Omental fat pad (tissue), 3 donors: ENCODE measurements at regions not wholly inside any gene's neighbourhood (a gene's known extent, or its start where the extent isn't known, plus 50 kb on each side); places are given as distances from the start of the nearest gene placed in this dataset.

Experiments used
- ATAC-seq: fragments of 150-250 bp; one replicate; pipeline ENCODE4 v1.9.1; 2016; ENCODE audit warnings: mild to moderate bottlenecking, moderate library complexity; ENCODE audit not compliant: low FRiP score
- DNase-seq: peaks from one replicate; pipeline ENCODE4 v3.0.0-alpha.2; 2019; ENCODE audit warnings: low spot score
- TF ChIP-seq, protein P1 (sequence below), 3 donors: fragments of 450-650 bp; IDR thresholded peaks; one replicate each; pipeline ENCODE4 v1.5.1; 2016 to 2017; ENCODE audit warnings: antibody characterized with exemption in 3 of 3, mild to moderate bottlenecking in 3 of 3, moderate library complexity in 2 of 3

DNA sequence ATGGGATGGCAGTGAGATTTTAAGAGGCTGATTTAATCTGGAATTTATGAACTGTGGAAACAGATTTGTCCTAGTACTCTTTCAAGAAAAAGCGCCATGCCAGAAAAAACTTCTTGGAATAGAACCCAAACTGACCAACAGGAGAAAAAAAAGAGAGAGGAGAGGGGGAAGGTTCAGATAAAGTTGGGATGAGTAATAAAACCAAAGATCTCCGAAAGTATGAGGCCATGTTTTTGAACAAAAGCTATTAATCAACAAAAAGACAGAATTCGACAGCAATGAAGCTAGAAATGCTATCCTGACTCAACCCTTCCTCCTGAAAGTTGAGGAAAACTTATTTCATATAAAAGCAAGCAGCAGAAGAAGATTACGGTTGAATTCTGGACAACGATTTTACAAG is 135.5 kb downstream of the CEMIP2 start:
- DNase-seq, result no peak
- TF ChIP-seq, protein P1, sequence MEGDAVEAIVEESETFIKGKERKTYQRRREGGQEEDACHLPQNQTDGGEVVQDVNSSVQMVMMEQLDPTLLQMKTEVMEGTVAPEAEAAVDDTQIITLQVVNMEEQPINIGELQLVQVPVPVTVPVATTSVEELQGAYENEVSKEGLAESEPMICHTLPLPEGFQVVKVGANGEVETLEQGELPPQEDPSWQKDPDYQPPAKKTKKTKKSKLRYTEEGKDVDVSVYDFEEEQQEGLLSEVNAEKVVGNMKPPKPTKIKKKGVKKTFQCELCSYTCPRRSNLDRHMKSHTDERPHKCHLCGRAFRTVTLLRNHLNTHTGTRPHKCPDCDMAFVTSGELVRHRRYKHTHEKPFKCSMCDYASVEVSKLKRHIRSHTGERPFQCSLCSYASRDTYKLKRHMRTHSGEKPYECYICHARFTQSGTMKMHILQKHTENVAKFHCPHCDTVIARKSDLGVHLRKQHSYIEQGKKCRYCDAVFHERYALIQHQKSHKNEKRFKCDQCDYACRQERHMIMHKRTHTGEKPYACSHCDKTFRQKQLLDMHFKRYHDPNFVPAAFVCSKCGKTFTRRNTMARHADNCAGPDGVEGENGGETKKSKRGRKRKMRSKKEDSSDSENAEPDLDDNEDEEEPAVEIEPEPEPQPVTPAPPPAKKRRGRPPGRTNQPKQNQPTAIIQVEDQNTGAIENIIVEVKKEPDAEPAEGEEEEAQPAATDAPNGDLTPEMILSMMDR (IDR thresholded peaks at IDR 0.05), result no peak
- no peak for ATAC-seq

DNA sequence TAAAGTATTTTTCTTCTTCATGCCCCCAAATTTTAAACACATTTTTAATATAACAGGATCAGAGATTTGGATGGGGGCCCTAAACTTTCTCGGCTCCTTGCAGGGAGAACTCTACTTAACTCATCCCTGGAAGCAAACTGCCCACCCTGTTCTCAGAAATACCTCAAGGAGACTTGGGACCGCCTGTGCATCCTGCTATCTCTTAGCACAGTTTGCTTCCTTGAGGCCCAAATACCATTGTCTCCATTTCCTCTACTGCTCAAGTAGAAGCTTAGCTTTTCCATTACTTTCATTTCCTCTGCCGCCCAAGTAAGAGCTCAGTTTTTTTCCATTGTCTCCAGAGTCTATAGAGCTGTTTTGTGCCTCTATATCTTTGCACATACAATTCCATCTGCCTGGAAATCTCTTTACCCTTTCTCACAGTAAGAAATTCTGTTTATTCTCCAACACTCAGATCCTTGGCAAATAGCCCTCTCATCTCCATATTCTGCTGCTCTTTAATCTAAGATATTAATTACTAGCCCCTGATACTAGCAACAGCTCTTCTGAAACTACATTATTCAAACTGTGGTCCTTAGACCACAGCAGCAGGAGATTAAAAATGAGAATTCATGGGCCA is 137.8 kb downstream of the CEMIP2 start:
- no peak for DNase-seq
- ATAC-seq, result no peak

DNA sequence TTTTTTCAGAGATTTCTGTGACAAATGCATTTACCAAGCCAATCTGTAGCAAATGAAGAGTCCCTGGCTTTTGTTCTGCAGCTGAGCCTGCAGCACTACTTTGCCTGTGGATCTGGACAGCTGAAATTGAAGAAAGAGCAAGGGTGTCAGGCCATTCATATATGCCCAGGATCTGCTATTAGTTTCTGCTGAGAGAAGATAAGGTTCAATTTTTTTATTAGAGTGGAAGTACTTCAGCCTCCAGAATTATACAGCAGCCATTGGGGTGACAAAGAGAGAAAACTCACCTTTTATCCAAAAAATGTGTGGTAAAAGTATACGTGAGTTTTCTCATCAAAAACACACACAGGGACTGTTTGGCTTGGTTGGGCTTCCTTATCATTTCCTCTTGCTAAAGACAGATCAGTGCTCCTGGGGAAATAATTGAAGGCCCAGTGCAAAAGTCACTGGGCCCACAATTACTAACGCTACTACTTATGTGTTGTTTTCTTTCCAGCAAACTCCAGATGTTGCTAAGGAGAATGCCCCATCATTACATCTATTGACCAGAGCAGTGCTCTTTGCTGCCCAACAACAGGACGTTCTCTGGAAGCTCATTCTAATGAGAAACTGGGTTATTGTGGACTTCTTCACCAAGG is 138.6 kb downstream of the CEMIP2 start:
- DNase-seq (no peak), ATAC-seq (no peak)
- TF ChIP-seq, protein P1 (IDR thresholded peaks at IDR 0.05), result no peak

More for the DNA sequence above, 137.8 kb downstream of the CEMIP2 start:
- TF ChIP-seq, protein P1 (IDR thresholded peaks at IDR 0.05), result no peak

DNA sequence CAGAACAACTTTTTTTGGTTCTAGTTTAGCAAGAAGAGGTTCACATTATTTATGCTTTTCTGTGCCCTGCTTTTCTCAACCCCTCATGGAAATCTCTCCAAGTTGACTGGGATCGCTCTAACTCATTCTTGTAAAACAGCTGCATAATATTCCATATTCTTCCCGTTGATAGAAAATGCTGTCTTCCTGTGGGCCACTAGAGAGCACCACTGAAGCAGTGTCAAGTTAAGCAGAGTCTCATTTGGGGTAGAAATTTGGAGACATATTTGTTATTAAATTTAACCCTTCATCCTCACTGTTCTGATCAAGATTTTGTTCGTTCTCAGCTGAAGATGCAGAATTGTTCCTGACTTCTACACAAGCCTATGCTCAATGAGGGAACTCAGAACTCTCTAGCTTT is 140.1 kb downstream of the CEMIP2 start:
- TF ChIP-seq, protein P1 (IDR thresholded peaks at IDR 0.05), result no peak
- ATAC-seq (no peak), DNase-seq (no peak)

DNA sequence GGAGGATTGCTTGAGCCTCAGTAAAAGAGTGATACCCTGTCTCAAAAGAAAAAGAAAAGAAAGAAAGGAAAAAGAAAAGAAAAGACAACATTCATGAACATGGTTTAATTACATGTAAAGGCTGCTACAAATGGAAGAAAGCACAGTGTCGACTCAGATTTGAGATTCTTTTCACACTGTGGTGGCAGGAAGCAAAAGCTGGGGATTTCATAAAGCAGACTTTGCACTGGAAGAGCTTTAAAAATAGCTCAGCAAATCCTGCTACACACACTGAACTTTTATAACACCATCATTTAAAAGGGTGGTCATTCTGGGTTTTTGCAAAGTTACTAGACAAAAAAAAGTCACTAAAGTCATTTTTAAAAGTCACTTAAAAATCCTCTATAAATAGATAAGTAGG is 140.8 kb downstream of the CEMIP2 start:
- ATAC-seq (no peak), DNase-seq (no peak)
- TF ChIP-seq, protein P1 (IDR thresholded peaks at IDR 0.05), result no peak

DNA sequence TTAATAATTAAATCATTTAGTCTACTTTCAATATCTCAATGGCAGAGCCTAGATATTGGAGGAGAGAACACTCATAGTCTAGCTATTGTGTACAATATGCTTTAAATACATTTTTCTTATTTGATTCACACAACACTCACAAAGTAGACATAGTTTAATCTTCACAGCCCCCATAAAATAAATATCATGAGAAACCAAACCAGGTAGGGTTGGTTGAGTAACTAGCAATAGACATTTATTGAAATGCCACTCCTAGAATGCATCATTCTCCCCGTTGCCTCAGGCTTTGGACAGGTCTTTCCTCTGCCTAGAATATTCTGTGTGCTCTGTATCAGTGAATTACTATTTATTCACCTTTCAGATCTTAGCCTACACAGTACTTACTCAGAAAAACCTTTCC is 141.9 kb downstream of the CEMIP2 start:
- no peak for ATAC-seq
- no peak for DNase-seq
- TF ChIP-seq, protein P1 (IDR thresholded peaks at IDR 0.05), result no peak

DNA sequence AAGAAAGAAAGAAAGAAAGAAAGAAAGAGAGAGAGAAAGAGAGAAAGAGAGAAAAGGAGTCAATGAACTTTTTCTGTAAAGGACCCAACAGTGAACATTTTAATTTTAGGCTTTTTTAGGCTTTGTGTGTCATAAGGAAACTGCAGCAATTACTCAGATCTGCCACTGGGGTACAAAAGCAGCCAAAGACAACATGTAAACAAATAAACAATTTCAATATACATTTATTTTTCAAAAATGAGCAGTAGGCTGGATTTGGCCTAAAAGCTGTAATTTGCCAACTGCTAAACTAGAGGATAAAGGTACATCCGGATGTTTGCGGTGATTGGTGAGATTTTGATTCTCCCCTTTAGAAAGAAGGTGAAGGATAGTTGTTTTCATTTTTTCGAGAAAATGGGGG is 143.6 kb downstream of the CEMIP2 start:
- TF ChIP-seq, protein P1 (IDR thresholded peaks at IDR 0.05), result no peak
- no peak for ATAC-seq
- DNase-seq, result no peak
